ENCODE measurements at regions not wholly inside any gene's neighbourhood (a gene's known extent, or its start where the extent isn't known, plus 50 kb on each side); places are given as distances from the start of the nearest gene placed in this dataset.

DNA sequence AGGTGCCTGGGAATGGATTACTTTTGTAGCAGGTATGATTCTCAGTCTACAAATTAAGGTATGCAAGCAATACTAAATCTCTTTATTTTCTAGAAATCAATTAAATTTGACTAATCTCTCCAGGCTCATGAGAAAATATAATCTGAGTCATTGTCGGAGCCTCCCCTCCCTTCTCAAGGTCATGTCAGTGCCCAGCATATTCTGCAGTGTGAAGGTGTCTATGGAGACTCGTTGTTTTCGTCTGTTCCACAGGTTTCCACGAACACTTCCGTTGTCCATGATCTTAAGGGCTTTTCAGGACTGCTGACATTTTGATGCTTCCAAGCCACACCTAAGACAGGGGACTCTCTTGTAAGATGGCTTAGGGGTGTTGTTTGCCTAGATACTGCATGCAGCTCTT is 56.6 kb upstream of the SCOC start:
- DNase-seq (ENCODE audit: low spot score) = no peak

- no peak for DNase-seq (ENCODE audit: low spot score)
Measured at GRCh38 chr4:140315970-140316369, 57.5 kb upstream of the SCOC start.

GRCh38 chr4:140315438-140315837 is 58.0 kb upstream of the SCOC start:
- DNase-seq (ENCODE audit: low spot score) = no peak

DNA sequence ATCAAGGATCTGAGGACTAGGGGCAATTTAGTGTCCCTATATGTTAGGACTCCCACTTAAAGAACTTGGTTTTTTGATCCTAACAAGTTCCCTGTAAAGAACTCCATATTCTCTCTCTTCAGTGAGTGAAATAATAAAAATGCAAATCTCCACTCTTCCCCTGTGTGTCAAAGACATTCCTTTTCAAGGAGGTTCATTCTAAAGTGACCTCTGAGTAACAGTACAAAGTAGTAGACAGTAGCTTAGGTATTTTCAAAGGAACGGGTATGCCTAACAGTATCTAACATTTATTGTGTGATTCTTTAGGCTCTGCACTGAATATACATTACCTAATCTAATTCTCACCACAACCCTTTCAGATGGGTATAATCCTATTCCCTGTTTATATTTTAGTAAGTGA is 58.4 kb upstream of the SCOC start:
- DNase-seq (ENCODE audit: low spot score) = no peak

GRCh38 chr4:140312100-140312499 is 61.3 kb upstream of the SCOC start:
- no peak for DNase-seq (ENCODE audit: low spot score)

GRCh38 chr4:140311257-140311835 is 62.1 kb upstream of the SCOC start:
- no peak for DNase-seq (ENCODE audit: low spot score)

GRCh38 chr4:140309124-140309870 is 64.1 kb upstream of the SCOC start:
- no peak for DNase-seq (ENCODE audit: low spot score)

DNA sequence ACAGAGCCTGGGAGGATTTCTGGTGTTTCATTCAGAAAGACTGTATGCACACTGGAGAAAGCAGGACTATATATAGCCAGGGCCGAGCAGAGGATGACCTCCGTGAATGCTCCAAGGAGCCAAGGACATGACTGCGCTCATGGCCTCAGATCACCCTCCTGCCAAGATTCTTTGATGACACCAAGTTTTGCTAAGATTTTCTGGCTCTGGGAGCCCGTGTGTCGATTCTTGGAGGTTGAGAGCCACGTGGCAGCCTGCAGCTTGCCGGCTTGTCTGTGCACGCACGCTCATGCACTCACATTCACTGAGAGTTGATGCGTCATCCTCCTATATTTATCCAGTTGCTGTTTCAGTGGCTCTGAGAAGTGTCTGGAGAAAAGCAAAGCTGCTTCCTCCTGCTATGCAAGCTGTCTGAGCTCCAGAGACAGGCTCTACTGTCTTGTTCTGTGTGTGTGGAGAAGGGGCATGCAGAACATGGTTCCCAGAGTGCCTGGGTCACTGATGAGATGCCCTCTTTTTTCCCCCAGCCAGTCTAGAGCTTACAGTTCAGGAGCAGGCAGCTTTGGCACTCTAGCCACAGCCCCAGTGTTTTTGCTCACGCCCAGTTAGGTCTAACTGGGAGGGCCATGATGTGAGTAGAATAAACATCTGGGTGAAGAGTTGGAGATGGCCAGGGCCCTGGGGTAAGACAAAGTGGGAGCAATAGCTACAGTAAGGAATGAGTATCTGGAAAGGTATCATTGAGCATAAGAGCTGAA is 64.9 kb upstream of the SCOC start:
- no peak for DNase-seq (ENCODE audit: low spot score)

DNA sequence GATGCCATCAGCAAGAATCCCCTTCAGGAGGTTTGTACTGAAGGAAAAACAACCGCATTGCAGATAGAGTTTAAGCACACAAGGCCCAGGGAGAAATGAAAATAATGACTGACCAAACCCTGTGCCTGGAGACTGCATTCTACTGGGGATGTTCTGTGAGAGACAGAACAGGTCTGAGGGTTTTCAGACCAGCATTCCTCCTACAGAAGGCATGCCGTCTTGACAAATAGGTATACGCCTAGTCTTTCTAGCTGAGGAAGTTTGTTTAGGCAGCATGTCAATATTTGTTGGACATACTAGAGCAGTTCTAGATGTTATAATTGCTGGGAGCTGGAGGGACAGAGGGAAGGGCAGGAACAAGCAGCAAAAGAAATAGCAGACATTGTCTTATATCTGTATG is 68.4 kb upstream of the SCOC start:
- no peak for DNase-seq (ENCODE audit: low spot score)

- DNase-seq (ENCODE audit: low spot score) = no peak
Measured at GRCh38 chr4:140304346-140304745, 69.1 kb upstream of the SCOC start.

DNA sequence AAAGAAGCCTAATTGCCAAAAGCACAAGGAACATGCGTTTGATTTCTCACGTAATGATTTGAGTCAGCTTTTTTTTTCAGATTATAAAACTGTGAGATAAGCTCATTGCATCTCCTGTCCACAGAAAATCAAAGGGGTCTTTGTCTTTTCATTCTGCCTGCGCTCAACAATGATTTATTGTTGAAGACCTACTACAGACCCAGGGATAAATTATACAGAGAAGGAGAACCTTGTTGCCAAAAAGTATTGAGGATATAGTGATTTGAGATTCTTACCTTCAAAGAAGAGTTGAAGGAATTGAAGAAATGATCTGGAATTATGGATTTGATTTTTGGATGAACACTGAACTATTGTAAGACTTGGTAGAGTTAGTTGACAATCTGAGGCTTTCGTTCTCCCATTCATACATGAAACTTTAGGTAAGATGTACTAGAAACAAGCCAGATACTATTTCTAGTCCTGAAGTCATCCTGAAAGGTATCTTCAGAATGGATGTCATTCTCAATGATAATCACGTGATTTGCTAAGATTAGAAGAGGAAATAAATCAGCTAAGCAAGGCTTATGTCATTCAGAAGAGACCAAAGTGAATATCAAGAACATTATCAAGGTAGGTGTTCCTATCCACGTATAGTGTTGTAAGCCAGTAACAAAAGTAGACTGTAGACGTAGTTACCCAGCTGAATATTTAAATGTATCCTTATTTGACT is 71.1 kb upstream of the SCOC start:
- no peak for DNase-seq (ENCODE audit: low spot score)

- no peak for DNase-seq (ENCODE audit: low spot score)
Measured at GRCh38 chr4:140300271-140300970, 73.0 kb upstream of the SCOC start.

DNA sequence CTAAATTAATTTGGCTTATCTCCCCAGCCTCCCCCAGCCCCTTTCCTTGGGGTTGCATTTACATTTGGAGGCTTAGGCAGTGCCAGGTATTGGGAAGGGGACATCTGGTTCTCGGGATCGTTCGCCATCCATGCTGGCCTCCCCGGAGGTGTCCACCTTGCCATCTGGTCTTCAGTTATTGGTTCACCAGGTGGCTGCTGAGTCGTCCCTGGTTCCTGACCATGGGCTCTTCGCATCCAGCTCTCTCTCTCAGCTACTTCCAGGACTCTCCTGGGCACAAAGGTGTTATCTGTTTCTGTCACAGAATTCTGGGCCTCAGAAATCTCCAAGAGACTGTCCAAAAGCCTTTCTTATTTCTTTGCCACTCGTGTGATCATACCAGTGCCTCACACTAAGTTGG is 75.4 kb upstream of the SCOC start:
- no peak for DNase-seq (ENCODE audit: low spot score)

DNA sequence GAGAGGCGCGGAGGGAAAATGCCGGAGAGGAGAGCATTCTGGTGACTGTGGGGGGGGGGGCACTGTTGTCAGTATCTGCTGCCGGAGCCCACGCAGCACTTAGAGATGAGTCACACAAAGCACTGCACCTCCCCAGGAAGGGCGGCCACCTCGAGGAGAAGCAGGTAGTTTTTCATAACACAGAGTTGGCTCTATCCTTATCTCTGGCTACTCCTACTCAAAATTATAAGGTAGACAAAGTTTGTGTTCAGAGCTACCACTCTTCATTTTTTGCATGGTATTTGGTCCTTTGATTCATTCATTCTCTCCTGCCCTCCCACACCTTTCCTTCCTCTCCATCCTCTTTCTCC is 76.2 kb upstream of the SCOC start:
- no peak for DNase-seq (ENCODE audit: low spot score)

DNA sequence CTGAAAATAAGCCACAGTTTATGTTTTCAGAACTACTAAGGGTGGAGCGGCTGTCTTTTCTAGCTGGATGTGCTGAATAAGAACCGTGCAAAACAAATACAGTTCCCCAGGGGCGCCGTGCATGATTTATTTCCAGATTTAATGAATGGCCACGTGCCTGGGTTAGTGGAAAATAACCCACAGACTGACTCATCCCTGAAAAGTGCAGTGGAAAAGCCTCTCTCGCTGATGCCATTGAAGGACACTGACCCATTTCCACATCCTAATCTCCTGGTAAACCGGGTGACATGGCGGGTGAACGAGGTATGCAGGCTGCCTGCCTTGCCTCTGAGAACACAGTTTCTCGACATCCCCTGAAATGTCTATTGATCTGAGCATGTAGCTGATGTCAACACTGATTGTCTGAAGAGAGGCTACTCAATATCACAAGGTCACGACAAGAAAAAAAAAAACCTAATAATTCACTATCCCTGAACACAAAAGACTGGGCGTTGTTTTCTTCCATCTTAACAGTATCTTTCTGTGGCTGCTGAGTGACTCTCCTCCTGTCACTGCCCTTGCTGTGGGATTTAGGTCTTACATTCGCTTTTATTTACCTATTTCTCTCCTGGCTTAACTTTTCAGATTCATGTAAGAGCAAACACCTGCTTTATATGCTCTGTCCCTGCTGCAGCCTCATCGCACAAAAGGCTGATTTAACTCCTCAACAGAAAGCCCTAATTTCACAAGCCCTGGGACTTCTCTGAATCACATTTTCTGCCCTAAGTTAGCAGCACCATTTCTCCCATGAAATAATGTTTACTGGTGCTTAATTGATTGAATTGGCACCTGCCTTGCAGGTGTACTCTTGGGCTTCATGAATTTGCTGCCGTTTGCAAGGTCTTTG is 76.9 kb upstream of the SCOC start:
- no peak for DNase-seq (ENCODE audit: low spot score)

DNA sequence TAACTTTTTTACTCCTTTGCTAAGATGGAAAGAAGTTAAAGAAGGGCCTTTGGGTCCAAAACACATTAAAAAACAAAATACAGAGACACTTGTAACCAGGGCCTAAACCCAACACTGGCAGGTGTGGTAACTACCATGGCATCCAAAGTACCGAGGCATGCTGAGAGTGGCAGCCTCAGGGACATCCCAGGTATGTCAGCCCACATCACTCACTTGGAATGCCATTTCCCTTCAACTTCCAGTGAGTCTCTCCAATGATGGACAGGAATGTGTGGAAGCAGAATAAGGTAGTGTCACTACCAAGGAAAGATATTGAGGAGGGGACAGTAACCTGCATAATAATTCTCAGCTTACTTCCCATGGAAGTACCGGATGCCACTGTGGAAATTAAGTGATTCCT is 79.5 kb upstream of the SCOC start:
- DNase-seq (ENCODE audit: low spot score) = no peak

DNA sequence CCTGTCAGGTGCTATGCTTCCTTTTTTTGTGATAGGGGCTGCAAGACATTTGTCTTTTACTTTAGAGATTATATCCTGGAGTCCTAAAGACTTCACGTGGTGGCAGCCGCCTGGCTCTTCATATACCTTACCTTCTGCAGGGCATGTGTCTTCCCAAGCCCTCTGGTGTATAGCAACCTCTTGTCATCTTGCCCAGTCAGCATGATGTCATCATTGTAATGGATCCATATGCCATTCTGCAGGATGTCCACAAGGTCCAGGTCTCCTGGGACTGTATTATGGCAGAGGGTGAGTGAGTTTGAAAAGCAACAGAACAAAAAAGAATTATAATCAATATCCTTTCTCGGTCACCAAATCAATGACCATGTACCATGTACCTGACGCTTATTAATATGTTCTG is 82.2 kb upstream of the SCOC start:
- no peak for DNase-seq (ENCODE audit: low spot score)

DNA sequence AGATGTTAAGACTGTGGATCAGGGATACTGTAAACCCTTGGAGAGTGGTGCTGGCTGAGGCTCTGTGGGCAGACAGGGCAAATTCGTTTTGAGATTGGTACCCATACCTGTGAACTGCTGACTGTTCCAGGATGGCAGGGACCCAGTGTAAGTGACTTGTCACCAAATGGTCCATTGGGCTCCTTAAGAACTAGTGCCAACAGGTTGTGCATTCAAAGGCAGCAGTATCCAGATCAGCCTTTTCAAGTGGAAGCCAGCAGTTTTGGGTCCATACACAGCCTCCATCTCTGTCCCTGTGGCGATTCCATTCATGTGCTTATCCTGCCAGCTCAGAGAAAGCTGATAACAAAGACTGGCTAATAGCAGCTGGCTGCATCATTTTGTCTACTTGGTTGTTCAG is 84.0 kb upstream of the SCOC start:
- no peak for DNase-seq (ENCODE audit: low spot score)

- DNase-seq (ENCODE audit: low spot score) = no peak
Measured at GRCh38 chr4:140286456-140286855, 87.0 kb upstream of the SCOC start.

GRCh38 chr4:140284456-140284855 is 89.0 kb upstream of the SCOC start:
- no peak for DNase-seq (ENCODE audit: low spot score)
